Keratinocyte (primary cell): ENCODE measurements at regions not wholly inside any gene's neighbourhood (a gene's known extent, or its start where the extent isn't known, plus 50 kb on each side); places are given as distances from the start of the nearest gene placed in this dataset.

Experiments used
- DNase-seq: peaks from one replicate; pipeline ENCODE4 v3.0.0-alpha.2; 2011; ENCODE audit warnings: low read depth, missing footprints, low spot score
- FAIRE-seq: peaks from 2 replicates; lab custom pipeline; 2011; peaks lifted over from hg19 to GRCh38; lab: Jason Lieb, UNC
- H2AFZ ChIP-seq: 2 replicates; pipeline ENCODE4 v1.6.0; 2012; ENCODE audit warnings: low read length, control low read depth, inconsistent platforms; ENCODE audit not compliant: control insufficient read depth
- H3K27ac ChIP-seq: 2 replicates; pipeline ENCODE4 v1.5.1; 2011; ENCODE audit warnings: low read length; ENCODE audit not compliant: control insufficient read depth, insufficient read depth
- H3K27me3 ChIP-seq: 3 replicates; pipeline ENCODE4 v1.6.0; 2011; ENCODE audit warnings: low read length; ENCODE audit not compliant: control insufficient read depth, insufficient read depth; ENCODE audit errors: extremely low read depth
- H3K36me3 ChIP-seq, 2 experiments: 2 replicates in 1 of 2; 3 replicates in 1 of 2; pipeline ENCODE4 v1.5.1; 2011; ENCODE audit warnings: low read length in 2 of 2, mild to moderate bottlenecking in 1 of 2; ENCODE audit not compliant: control insufficient read depth in 2 of 2, insufficient read depth in 2 of 2; ENCODE audit errors: extremely low read depth in 1 of 2
- H3K4me1 ChIP-seq: 3 replicates; pipeline ENCODE4 v1.5.1; 2011; ENCODE audit warnings: low read length; ENCODE audit not compliant: control insufficient read depth, insufficient read depth; ENCODE audit errors: extremely low read depth
- H3K4me2 ChIP-seq: 3 replicates; pipeline ENCODE4 v1.6.0; 2011; ENCODE audit warnings: low read depth, low read length; ENCODE audit not compliant: control insufficient read depth, insufficient read depth; ENCODE audit errors: extremely low read depth
- H3K4me3 ChIP-seq, 3 experiments: fragments of 200-600 bp in 1 of 3; sonication (generic) in 1 of 3; 2 replicates in 2 of 3; 3 replicates in 1 of 3; pipeline ENCODE4 v1.5.1; 2011 to 2016; ENCODE audit warnings: low read length in 3 of 3, mild to moderate bottlenecking in 3 of 3, control low read depth in 2 of 3, inconsistent platforms in 1 of 3, low read depth in 1 of 3, mixed read lengths in 1 of 3, mixed run types in 1 of 3, moderate library complexity in 1 of 3; ENCODE audit not compliant: control insufficient read depth in 2 of 3, insufficient read depth in 2 of 3; ENCODE audit errors: extremely low read depth in 1 of 3
- H3K79me2 ChIP-seq: 2 replicates; pipeline ENCODE4 v1.6.0; 2012; ENCODE audit warnings: low read length; ENCODE audit not compliant: control insufficient read depth, insufficient read depth
- H3K9ac ChIP-seq: 3 replicates; pipeline ENCODE4 v1.6.0; 2011; ENCODE audit warnings: low read length; ENCODE audit not compliant: control insufficient read depth, insufficient read depth; ENCODE audit errors: extremely low read depth
- H3K9me1 ChIP-seq: 3 replicates; pipeline ENCODE4 v1.6.0; 2011; ENCODE audit warnings: low read length; ENCODE audit not compliant: control insufficient read depth, insufficient read depth; ENCODE audit errors: extremely low read depth
- H3K9me3 ChIP-seq: 2 replicates; pipeline ENCODE4 v1.5.1; 2012; ENCODE audit warnings: low read depth, low read length; ENCODE audit not compliant: control insufficient read depth
- H4K20me1 ChIP-seq: 3 replicates; pipeline ENCODE4 v1.6.0; 2011; ENCODE audit warnings: low read length; ENCODE audit not compliant: control insufficient read depth, insufficient read depth; ENCODE audit errors: extremely low read depth
- EZH2 ChIP-seq: IDR thresholded peaks from one replicate; pipeline ENCODE4 v1.6.1; 2012; ENCODE audit warnings: inconsistent platforms, mild to moderate bottlenecking, low read length, moderate library complexity
- dilution Hi-C: fragments of 300-500 bp; cut with MboI; formaldehyde crosslinking; loops from one replicate; pipeline ENCODE4 v1.7.0; 2020; ENCODE audit warnings: low sequenced_read_pairs; ENCODE audit not compliant: extremely low pct_ligation_motif_present
- TF ChIP-seq, protein P1 (sequence below), 3 experiments: IDR thresholded peaks in 1 of 3; conservative IDR thresholded peaks in 1 of 3; optimal IDR thresholded peaks in 1 of 3; 2 replicates in 2 of 3; 3 replicates in 1 of 3; pipeline versions ENCODE3 to v1.5.1; 2011; ENCODE audit warnings: low read length in 3 of 3, mild to moderate bottlenecking in 3 of 3, moderate library complexity in 2 of 3, control low read depth in 1 of 3, inconsistent platforms in 1 of 3; ENCODE audit not compliant: insufficient read depth in 2 of 3; ENCODE audit errors: extremely low read depth in 1 of 3

GRCh38 chr6:144360401-144360800 is 75.3 kb downstream of the UTRN start:
- dilution Hi-C loops: no loop called here
- Histone ChIP-seq H3K36me3 (no peaks in the 10 kb centered on the region), H3K27ac (no peak overlapping the region), H3K27me3 (no peaks in the 10 kb centered on the region), H3K4me1 (peaks cover 6% of the 10 kb centered on the region), H2AFZ (no peak overlapping the region), H4K20me1 (no peaks in the 10 kb centered on the region), H3K9ac (no peak overlapping the region), H3K9me1 (no peaks in the 10 kb centered on the region), H3K79me2 (peaks cover 42% of the 10 kb centered on the region), H3K4me2 (no peak overlapping the region), H3K4me3 (no peak overlapping the region), H3K9me3 (no peaks in the 10 kb centered on the region)
- no peak for DNase-seq
- FAIRE-seq: no peak
- TF ChIP-seq EZH2: no peak
- TF ChIP-seq, protein P1, sequence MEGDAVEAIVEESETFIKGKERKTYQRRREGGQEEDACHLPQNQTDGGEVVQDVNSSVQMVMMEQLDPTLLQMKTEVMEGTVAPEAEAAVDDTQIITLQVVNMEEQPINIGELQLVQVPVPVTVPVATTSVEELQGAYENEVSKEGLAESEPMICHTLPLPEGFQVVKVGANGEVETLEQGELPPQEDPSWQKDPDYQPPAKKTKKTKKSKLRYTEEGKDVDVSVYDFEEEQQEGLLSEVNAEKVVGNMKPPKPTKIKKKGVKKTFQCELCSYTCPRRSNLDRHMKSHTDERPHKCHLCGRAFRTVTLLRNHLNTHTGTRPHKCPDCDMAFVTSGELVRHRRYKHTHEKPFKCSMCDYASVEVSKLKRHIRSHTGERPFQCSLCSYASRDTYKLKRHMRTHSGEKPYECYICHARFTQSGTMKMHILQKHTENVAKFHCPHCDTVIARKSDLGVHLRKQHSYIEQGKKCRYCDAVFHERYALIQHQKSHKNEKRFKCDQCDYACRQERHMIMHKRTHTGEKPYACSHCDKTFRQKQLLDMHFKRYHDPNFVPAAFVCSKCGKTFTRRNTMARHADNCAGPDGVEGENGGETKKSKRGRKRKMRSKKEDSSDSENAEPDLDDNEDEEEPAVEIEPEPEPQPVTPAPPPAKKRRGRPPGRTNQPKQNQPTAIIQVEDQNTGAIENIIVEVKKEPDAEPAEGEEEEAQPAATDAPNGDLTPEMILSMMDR (optimal IDR thresholded peaks at IDR 0.05 in 1 of 3, IDR thresholded peaks at IDR 0.05 in 1 of 3, conservative IDR thresholded peaks at IDR 0.05 in 1 of 3; ENCODE audit: extremely low read depth in 1 of 3, insufficient read depth in 2 of 3, low read length in 3 of 3): no peak

DNA sequence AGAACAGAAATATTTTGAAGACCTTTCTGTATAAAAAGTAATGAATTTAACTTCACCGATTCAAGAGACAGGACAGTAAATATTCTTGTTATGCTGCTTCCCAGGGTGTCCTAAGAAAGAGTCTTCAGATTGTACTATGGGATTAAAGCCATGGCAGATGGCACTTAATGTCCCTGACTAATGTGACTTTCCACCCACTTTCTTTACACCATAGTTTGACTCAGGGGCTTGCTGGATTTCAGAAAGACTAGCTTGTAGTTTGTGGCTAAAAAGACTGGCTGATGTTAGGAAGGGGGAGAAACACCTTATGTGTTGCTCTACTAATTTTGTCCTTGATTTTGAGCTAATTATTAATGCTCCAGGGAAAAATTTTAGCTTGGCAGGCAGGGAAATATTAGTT is 75.9 kb downstream of the UTRN start:
- peaks cover 40% of the 10 kb centered on the region for H3K79me2 ChIP-seq
- H3K9me3 ChIP-seq: no peaks in the 10 kb centered on the region
- H3K4me2 ChIP-seq: no peak overlapping the region

More for the DNA sequence above, 75.9 kb downstream of the UTRN start:
- Histone ChIP-seq H3K4me1 (peaks cover 6% of the 10 kb centered on the region), H3K9ac (no peak overlapping the region), H2AFZ (no peak overlapping the region), H3K27me3 (no peaks in the 10 kb centered on the region), H3K9me1 (no peaks in the 10 kb centered on the region), H3K27ac (no peak overlapping the region), H3K4me3 (no peak overlapping the region), H3K36me3 (no peaks in the 10 kb centered on the region), H4K20me1 (no peaks in the 10 kb centered on the region)
- dilution Hi-C loops: no loop called here
- DNase-seq (no peak), FAIRE-seq (no peak)
- TF ChIP-seq, protein P1 (optimal IDR thresholded peaks at IDR 0.05 in 1 of 3, IDR thresholded peaks at IDR 0.05 in 1 of 3, conservative IDR thresholded peaks at IDR 0.05 in 1 of 3; ENCODE audit: extremely low read depth in 1 of 3, insufficient read depth in 2 of 3, low read length in 3 of 3): no peak
- no peak for TF ChIP-seq EZH2
